Activated CD4-positive, alpha-beta memory T cell treated with anti-CD3 and anti-CD28 coated beads for 36 hours (primary cell): ENCODE measurements at regions not wholly inside any gene's neighbourhood (a gene's known extent, or its start where the extent isn't known, plus 50 kb on each side); places are given as distances from the start of the nearest gene placed in this dataset.
"Not testable (repeated sequence)": the region's sequence is repeated elsewhere in the genome, so short reads cannot be mapped to it uniquely, and the experiment has no call there.

Source experiments
- CTCF ChIA-PET: fragments of 350-600 bp; sonication (Branson Sonifier 250); formaldehyde crosslinking; loops from one replicate; lab custom pipeline; 2021; ENCODE audit warnings: antibody characterized with exemption, inconsistent platforms; lab: Charles Lee
- POLR2A ChIA-PET: fragments of 350-600 bp; sonication (Branson Sonifier 250); formaldehyde crosslinking; loops from one replicate; lab custom pipeline; 2021; ENCODE audit warnings: antibody characterized with exemption; lab: Charles Lee
- DNase-seq: peaks from one replicate; pipeline ENCODE4 v3.0.0-alpha.2; 2020
- H3K27ac Mint-ChIP-seq: one replicate; pipeline ENCODE4 v1.8.0; 2021; ENCODE audit warnings: mixed read lengths
- H3K27me3 Mint-ChIP-seq: one replicate; pipeline ENCODE4 v1.8.0; 2021; ENCODE audit warnings: mixed read lengths
- H3K36me3 Mint-ChIP-seq: one replicate; pipeline ENCODE4 v1.8.0; 2021; ENCODE audit warnings: mixed read lengths
- H3K4me1 Mint-ChIP-seq: one replicate; pipeline ENCODE4 v1.8.0; 2021; ENCODE audit warnings: low read depth, mixed read lengths
- H3K4me3 Mint-ChIP-seq: one replicate; pipeline ENCODE4 v1.8.0; 2021; ENCODE audit warnings: mild to moderate bottlenecking, mixed read lengths
- H3K9me3 Mint-ChIP-seq: one replicate; pipeline ENCODE4 v1.8.0; 2021; ENCODE audit warnings: mixed read lengths
- intact Hi-C: fragments of 100-400 bp; cut with micrococcal nuclease; formaldehyde crosslinking; loops from one replicate; pipeline ENCODE4 v1.15.1; 2023

GRCh38 chr5:159522841-159523240 lies 192.6 kb upstream of the IL12B start:
- Mint-ChIP-seq H3K27ac (no peak overlapping the region), H3K4me1 (no peaks in the 10 kb centered on the region), H3K36me3 (peaks cover 2% of the 10 kb centered on the region), H3K9me3 (no peaks in the 10 kb centered on the region), H3K4me3 (no peak overlapping the region), H3K27me3 (no peaks in the 10 kb centered on the region)
- DNase-seq: no peak
- CTCF ChIA-PET: no interaction called here
- intact Hi-C loops: no loop called here
- POLR2A ChIA-PET: no interaction called here

DNA sequence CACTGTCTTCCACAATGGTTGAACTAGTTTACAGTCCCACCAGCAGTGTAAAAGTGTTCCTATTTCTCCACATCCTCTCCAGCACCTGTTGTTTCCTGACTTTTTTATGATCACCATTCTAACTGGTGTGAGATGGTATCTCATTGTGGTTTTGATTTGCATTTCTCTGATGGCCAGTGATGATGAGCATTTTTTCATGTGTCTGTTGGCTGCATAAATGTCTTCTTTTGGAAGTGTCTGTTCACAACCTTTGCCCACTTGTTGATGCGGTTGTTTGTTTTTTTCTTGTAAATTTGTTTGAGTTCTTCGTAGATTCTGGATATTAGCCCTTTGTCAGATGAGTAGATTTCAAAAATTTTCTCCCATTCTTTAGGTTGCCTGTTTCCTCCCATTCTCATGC lies 194.0 kb upstream of the IL12B start:
- H3K36me3 Mint-ChIP-seq, H3K9me3 Mint-ChIP-seq, DNase-seq, H3K4me3 Mint-ChIP-seq, POLR2A ChIA-PET, CTCF ChIA-PET, H3K27me3 Mint-ChIP-seq, H3K27ac Mint-ChIP-seq, H3K4me1 Mint-ChIP-seq, intact Hi-C loops: not testable (repeated sequence)

DNA sequence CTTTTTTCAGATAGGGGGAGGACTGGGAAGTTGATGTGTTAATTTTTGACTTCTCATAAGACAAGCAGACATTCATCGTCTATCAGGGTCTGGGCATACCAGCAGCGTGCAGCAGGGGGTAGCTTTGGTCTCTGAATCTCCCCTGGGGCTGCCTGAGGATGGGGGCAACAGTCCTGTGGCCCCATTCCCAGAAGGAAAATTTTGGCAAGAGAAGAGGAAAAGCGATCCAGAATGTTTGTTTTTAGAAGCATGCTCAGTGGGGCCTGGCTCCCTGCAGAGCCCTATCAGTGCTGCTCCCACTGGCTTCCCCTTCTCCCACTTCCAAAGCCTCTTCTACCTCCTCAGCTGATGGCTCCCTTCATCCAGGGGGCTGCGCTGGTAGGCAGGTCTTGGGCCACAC lies 194.8 kb upstream of the IL12B start:
- DNase-seq: no peak
- CTCF ChIA-PET: no interaction called here
- POLR2A ChIA-PET: no interaction called here
- peaks cover 2% of the 10 kb centered on the region for H3K36me3 Mint-ChIP-seq
- H3K4me1 Mint-ChIP-seq: no peaks in the 10 kb centered on the region
- H3K9me3 Mint-ChIP-seq: peaks cover 8% of the 10 kb centered on the region
- intact Hi-C loops: no loop called here
- H3K4me3 Mint-ChIP-seq: no peak overlapping the region
- no peaks in the 10 kb centered on the region for H3K27me3 Mint-ChIP-seq
- H3K27ac Mint-ChIP-seq: no peak overlapping the region

- ChIA-PET CTCF (interaction anchor here (1.0 kb wide), 1 partner anchor 328 kb away, joined by 3 read pairs; no protein-coding TSS in a partner anchor), POLR2A (no interaction called here)
- peaks cover 8% of the 10 kb centered on the region for H3K9me3 Mint-ChIP-seq
- no peaks in the 10 kb centered on the region for H3K4me1 Mint-ChIP-seq
- H3K27me3 Mint-ChIP-seq: no peaks in the 10 kb centered on the region
- H3K4me3 Mint-ChIP-seq: no peak overlapping the region
- H3K27ac Mint-ChIP-seq: no peak overlapping the region
- no peak for DNase-seq
- intact Hi-C loops: no loop called here
- H3K36me3 Mint-ChIP-seq: peaks cover 2% of the 10 kb centered on the region
Observed at GRCh38 chr5:159527546-159528254, 197.4 kb upstream of the IL12B start.

- Mint-ChIP-seq H3K4me3 (no peak overlapping the region), H3K27me3 (no peaks in the 10 kb centered on the region), H3K36me3 (no peaks in the 10 kb centered on the region), H3K9me3 (peaks cover 8% of the 10 kb centered on the region), H3K27ac (no peak overlapping the region), H3K4me1 (no peaks in the 10 kb centered on the region)
- intact Hi-C loops: no loop called here
- no peak for DNase-seq
- ChIA-PET CTCF (interaction anchor here (0.7 kb wide), 1 partner anchor 184 kb away, joined by 5 read pairs; no protein-coding TSS in a partner anchor), POLR2A (no interaction called here)
Observed at GRCh38 chr5:159531554-159532105, 201.3 kb upstream of the IL12B start.

- ChIA-PET POLR2A (no interaction called here), CTCF (no interaction called here)
- Mint-ChIP-seq H3K27me3 (peaks cover 2% of the 10 kb centered on the region), H3K4me1 (no peaks in the 10 kb centered on the region), H3K36me3 (no peaks in the 10 kb centered on the region), H3K9me3 (peaks cover 8% of the 10 kb centered on the region), H3K4me3 (no peak overlapping the region), H3K27ac (no peak overlapping the region)
- intact Hi-C loops: no loop called here
- no peak for DNase-seq
Observed at GRCh38 chr5:159533197-159533596, 202.9 kb upstream of the IL12B start.

DNA sequence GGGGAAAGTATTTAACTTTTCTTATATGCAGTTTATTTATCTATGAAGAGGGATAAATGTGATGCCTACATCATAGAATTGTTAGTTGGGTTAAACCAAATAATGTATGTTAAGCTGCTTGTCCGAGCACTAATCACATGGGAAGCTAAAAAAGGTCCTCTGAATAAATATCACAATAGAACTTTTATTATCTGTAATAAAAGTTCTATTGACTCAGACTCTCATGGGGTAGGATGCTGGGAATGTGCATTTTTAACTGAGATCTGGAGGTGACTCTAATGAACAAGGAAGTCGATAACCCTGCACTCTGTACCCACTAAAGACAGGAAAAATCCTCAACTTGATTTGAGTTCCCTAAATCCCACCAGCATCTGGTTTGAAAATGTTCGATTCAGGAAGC lies 205.9 kb upstream of the IL12B start:
- Mint-ChIP-seq H3K4me1 (no peaks in the 10 kb centered on the region), H3K4me3 (no peak overlapping the region), H3K27ac (no peak overlapping the region), H3K36me3 (no peaks in the 10 kb centered on the region), H3K27me3 (peaks cover 2% of the 10 kb centered on the region), H3K9me3 (no peaks in the 10 kb centered on the region)
- ChIA-PET CTCF (no interaction called here), POLR2A (no interaction called here)
- intact Hi-C loops: no loop called here
- DNase-seq: no peak

GRCh38 chr5:159536646-159537045 lies 206.4 kb upstream of the IL12B start:
- DNase-seq: no peak
- Mint-ChIP-seq H3K4me3 (no peak overlapping the region), H3K4me1 (no peaks in the 10 kb centered on the region), H3K27ac (no peak overlapping the region), H3K36me3 (no peaks in the 10 kb centered on the region), H3K9me3 (no peaks in the 10 kb centered on the region), H3K27me3 (peaks cover 2% of the 10 kb centered on the region)
- CTCF ChIA-PET: no interaction called here
- POLR2A ChIA-PET: no interaction called here
- intact Hi-C loops: no loop called here

DNA sequence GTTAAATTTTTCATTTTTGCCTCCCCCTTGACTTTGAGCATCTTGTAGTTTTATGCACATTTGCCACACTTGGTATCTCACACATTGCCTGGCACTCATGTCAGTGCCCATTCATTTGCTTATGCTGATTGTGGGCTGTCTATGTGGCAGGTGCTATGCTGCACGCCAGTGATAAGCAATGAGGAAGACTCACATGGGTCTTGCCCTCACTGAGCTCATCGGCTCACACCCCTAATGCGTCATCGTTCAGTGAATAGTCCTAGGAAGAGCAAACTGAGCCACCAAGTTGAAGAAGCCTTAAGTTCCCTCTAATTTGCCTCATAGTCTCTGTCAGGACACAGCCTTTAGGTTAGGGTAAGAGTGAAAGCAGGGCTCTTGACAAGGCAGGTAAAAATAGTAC lies 209.4 kb upstream of the IL12B start:
- CTCF ChIA-PET: no interaction called here
- H3K4me3 Mint-ChIP-seq: no peak overlapping the region
- no peaks in the 10 kb centered on the region for H3K9me3 Mint-ChIP-seq
- no peaks in the 10 kb centered on the region for H3K36me3 Mint-ChIP-seq
- DNase-seq: no peak
- no peaks in the 10 kb centered on the region for H3K4me1 Mint-ChIP-seq
- intact Hi-C loops: no loop called here
- H3K27me3 Mint-ChIP-seq: peaks cover 7% of the 10 kb centered on the region
- POLR2A ChIA-PET: no interaction called here
- no peak overlapping the region for H3K27ac Mint-ChIP-seq

GRCh38 chr5:159543326-159543725 lies 213.0 kb upstream of the IL12B start:
- ChIA-PET POLR2A (no interaction called here), CTCF (no interaction called here)
- Mint-ChIP-seq H3K4me3 (no peak overlapping the region), H3K27ac (no peak overlapping the region), H3K27me3 (peaks cover 6% of the 10 kb centered on the region), H3K9me3 (peaks cover 3% of the 10 kb centered on the region), H3K36me3 (no peaks in the 10 kb centered on the region), H3K4me1 (no peaks in the 10 kb centered on the region)
- intact Hi-C loops: no loop called here
- DNase-seq: no peak

- CTCF ChIA-PET: no interaction called here
- Mint-ChIP-seq H3K4me1 (no peaks in the 10 kb centered on the region), H3K27ac (no peak overlapping the region), H3K36me3 (no peaks in the 10 kb centered on the region), H3K9me3 (peaks cover 3% of the 10 kb centered on the region), H3K4me3 (no peak overlapping the region), H3K27me3 (peaks cover 6% of the 10 kb centered on the region)
- POLR2A ChIA-PET: no interaction called here
- intact Hi-C loops: no loop called here
- no peak for DNase-seq
Observed at GRCh38 chr5:159545156-159545555, 214.9 kb upstream of the IL12B start.

DNA sequence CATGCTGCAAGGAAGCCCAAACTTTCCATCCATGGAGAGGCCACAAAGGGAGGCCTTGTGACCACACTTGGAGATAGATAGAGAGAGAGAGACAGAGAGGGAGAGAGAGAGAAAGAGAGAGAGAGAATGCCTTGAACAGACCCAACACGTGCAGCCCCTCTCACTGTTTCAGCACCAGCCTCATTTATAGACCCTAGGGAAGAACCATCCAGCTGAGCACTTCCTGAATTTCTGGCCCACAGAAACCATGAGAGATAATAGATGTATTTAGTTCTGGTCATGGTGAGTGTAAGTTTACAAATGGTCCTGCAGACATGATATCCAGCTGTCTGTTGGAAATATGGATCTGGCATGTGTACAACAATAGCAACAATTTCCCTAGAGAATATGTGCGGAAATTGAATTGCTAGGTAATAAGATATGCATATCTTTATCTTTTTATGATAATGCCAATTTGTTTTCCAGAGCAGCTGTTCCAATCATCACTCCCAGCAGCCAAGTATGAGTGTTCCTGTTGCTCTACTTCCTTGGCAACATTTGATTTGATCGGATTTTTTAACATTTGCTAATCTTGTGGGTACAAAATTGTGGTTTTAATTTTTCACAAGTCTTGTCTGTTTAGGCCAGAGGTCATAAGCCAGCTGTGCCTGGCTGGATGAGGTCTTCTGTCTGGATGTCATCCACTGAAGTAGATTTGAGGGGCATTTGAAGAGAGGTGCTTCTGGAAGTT lies 217.3 kb upstream of the IL12B start:
- H3K4me3 Mint-ChIP-seq: no peak overlapping the region
- H3K27me3 Mint-ChIP-seq: peaks cover 1% of the 10 kb centered on the region
- peaks cover 3% of the 10 kb centered on the region for H3K9me3 Mint-ChIP-seq
- H3K36me3 Mint-ChIP-seq: no peaks in the 10 kb centered on the region
- CTCF ChIA-PET: interaction anchor here (0.6 kb wide), 1 partner anchor 289 kb away, joined by 3 read pairs; no protein-coding TSS in a partner anchor
- DNase-seq: no peak
- intact Hi-C loops: no loop called here
- H3K27ac Mint-ChIP-seq: no peak overlapping the region
- no peaks in the 10 kb centered on the region for H3K4me1 Mint-ChIP-seq
- POLR2A ChIA-PET: no interaction called here
